ENCODE measurements at regions not wholly inside any gene's neighbourhood (a gene's known extent, or its start where the extent isn't known, plus 50 kb on each side); places are given as distances from the start of the nearest gene placed in this dataset.

DNA sequence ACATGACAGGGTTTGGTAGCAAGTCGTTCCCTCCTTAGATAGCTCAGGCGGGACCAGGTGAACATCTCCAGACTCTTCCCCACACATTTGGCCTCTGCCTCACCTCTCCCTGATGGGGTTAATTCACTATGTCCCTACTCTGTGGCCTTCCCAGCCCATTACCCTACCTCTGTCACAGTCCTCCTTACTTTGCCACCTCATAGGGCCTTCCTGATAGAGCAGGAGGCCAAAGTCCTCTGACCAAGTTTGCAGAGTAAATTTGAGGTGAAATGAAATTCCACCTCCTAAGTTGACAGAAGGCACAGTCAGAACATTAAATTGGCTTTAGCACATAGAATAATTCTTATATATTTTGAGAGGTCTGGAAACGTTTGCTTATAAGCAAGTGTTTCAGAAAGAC lies 53.1 kb upstream of the ARMC2 start:
- WGBS (ENCODE audit: insufficient coverage) = 100% methylated on average over 1 of the region's 3 CpGs
- Histone ChIP-seq H3K9me3 (replicated peaks; ENCODE audit: control insufficient read depth, low read depth, low read length) (no peaks in the 10 kb centered on the region), H3K27ac (ENCODE audit: low read length) (no peak overlapping the region), H3K4me3 (ENCODE audit: low read length) (no peak overlapping the region), H3K36me3 (ENCODE audit: control insufficient read depth, insufficient read depth, low read length) (no peaks in the 10 kb centered on the region), H3K4me1 (ENCODE audit: control insufficient read depth, insufficient read depth, low read length) (peaks cover 6% of the 10 kb centered on the region), H3K27me3 (ENCODE audit: control insufficient read depth, insufficient read depth, low read length) (no peaks in the 10 kb centered on the region)
- no peak for DNase-seq

DNA sequence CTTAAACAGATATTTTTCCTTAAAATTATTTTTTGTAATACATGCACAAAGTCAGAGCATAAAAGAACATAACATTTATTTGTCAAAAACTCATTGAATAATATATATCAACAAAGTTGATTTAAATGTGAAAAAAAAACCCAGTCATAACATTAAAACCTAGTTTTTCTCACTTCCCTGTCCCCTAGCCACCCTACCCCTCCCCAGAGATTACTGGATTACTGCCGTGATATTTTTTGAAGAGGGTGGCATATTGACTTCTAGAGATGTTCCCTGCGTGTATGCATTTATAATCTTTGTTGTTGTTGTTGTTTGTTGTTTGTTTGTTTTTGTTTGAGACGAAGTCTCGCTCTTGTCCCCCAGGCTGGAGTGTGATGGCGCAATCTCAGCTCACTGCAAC lies 52.4 kb upstream of the ARMC2 start:
- Histone ChIP-seq H3K36me3 (ENCODE audit: control insufficient read depth, insufficient read depth, low read length) (no peaks in the 10 kb centered on the region), H3K27ac (ENCODE audit: low read length) (no peak overlapping the region), H3K9me3 (replicated peaks; ENCODE audit: control insufficient read depth, low read depth, low read length) (no peaks in the 10 kb centered on the region), H3K4me1 (ENCODE audit: control insufficient read depth, insufficient read depth, low read length) (peaks cover 12% of the 10 kb centered on the region), H3K4me3 (ENCODE audit: low read length) (no peak overlapping the region), H3K27me3 (ENCODE audit: control insufficient read depth, insufficient read depth, low read length) (no peaks in the 10 kb centered on the region)
- DNase-seq = no peak
- no CpG with 5 or more reads among the region's 5 CpGs for WGBS (ENCODE audit: insufficient coverage)

DNA sequence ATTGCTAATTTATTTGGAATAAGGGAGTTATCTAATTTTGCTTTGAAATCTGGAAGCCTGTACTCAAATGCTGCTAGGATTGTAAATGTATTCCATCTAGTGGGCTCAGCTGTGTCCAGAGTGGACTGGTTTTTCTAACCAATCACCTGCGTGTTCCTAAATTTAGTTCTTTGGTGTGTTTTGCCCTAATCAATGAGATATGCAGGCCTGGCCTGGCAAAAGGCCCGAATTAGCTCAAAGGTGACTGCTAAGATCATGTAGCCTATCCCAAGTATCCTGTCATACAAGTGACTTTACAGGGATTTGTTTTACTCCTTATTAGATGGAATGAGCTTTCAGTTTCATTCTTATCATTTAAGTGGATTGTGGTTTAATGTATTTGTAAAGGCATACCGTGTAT lies 51.3 kb upstream of the ARMC2 start:
- DNase-seq = no peak
- no peaks in the 10 kb centered on the region for H3K36me3 ChIP-seq (ENCODE audit: control insufficient read depth, insufficient read depth, low read length)
- H3K27ac ChIP-seq (ENCODE audit: low read length) = no peak overlapping the region
- H3K4me1 ChIP-seq (ENCODE audit: control insufficient read depth, insufficient read depth, low read length) = peaks cover 12% of the 10 kb centered on the region
- no peak overlapping the region for H3K4me3 ChIP-seq (ENCODE audit: low read length)
- no peaks in the 10 kb centered on the region for H3K27me3 ChIP-seq (ENCODE audit: control insufficient read depth, insufficient read depth, low read length)
- WGBS (ENCODE audit: insufficient coverage) = no CpG with 5 or more reads among the region's 3 CpGs
- H3K9me3 ChIP-seq (replicated peaks; ENCODE audit: control insufficient read depth, low read depth, low read length) = no peaks in the 10 kb centered on the region

DNA sequence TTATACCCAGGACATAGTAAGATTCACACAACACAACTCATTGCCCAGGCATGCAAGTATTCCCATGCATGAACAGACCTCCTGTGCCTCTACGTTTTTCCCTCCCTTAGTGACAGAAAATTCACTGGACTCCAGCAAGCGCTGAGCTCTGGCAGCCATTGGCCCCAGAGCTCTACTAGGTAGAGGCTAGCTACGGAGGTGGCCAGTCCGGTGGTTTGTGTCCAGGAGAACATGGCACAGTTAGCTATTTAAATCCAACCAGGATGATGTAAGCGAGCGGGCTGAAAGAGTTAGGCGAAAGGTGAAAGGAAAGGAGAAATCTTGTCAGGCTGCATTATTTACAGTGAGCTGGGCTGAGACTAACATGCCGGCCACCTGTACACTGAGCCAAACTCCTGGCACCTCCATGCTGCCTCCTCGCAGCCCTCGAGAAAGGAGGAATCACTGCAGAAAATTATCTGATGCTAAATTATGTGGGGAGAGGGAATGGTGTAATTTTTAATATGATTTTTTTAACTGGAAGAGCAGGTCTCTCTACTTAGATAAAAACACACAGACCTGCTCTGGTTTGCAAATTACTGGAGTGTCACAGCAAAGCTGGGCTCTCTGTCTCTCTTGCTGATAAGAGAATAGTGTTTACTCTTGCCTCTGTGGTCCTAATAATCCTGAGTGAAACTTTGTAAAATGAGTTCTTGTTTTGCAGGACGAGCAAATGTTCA lies 50.1 kb upstream of the ARMC2 start:
- Histone ChIP-seq H3K4me3 (ENCODE audit: low read length) (no peak overlapping the region), H3K27ac (ENCODE audit: low read length) (no peak overlapping the region), H3K9me3 (replicated peaks; ENCODE audit: control insufficient read depth, low read depth, low read length) (no peaks in the 10 kb centered on the region), H3K4me1 (ENCODE audit: control insufficient read depth, insufficient read depth, low read length) (peaks cover 12% of the 10 kb centered on the region), H3K27me3 (ENCODE audit: control insufficient read depth, insufficient read depth, low read length) (no peaks in the 10 kb centered on the region), H3K36me3 (ENCODE audit: control insufficient read depth, insufficient read depth, low read length) (no peaks in the 10 kb centered on the region)
- WGBS (ENCODE audit: insufficient coverage) = 52% methylated on average over 6 of the region's 11 CpGs
- DNase-seq = no peak

Data from muscle of leg (tissue), 3 donors.